Colonic mucosa (tissue), 4 donors: ENCODE measurements at regions not wholly inside any gene's neighbourhood (a gene's known extent, or its start where the extent isn't known, plus 50 kb on each side); places are given as distances from the start of the nearest gene placed in this dataset.

Experiments used
- DNase-seq: peaks from one replicate; pipeline ENCODE4 v3.0.0-alpha.2; 2020
- H3K27ac ChIP-seq: fragments of 200-600 bp; one replicate; pipeline ENCODE4 v1.8.0; 2021
- H3K27me3 ChIP-seq: fragments of 200-600 bp; one replicate; pipeline ENCODE4 v1.8.0; 2021
- H3K36me3 ChIP-seq: fragments of 200-600 bp; one replicate; pipeline ENCODE4 v1.8.0; 2021
- H3K4me1 ChIP-seq: fragments of 200-600 bp; one replicate; pipeline ENCODE4 v1.8.0; 2021; ENCODE audit warnings: mild to moderate bottlenecking
- H3K4me3 ChIP-seq: fragments of 200-600 bp; one replicate; pipeline ENCODE4 v1.8.0; 2021
- H3K9ac ChIP-seq, 2 donors: one replicate each; pipeline ENCODE4 v1.7.0; 2013; ENCODE audit warnings: control low read depth in 2 of 2, low read depth in 2 of 2, low read length in 2 of 2
- H3K9me3 ChIP-seq: fragments of 200-600 bp; one replicate; pipeline ENCODE4 v1.8.0; 2021
- CTCF ChIP-seq: fragments of 200-600 bp; IDR thresholded peaks from one replicate; pipeline ENCODE4 v1.8.0; 2022; ENCODE audit warnings: antibody characterized with exemption, mild to moderate bottlenecking
- intact Hi-C: fragments of 100-400 bp; cut with DNase I; formaldehyde crosslinking; loops from one replicate; pipeline ENCODE4 v1.14.1; 2022
- donor health status: healthy.
- donor health status: DM: no; HTN: no; CAD: no.
- donor health status: DM: no; HTN: no; CAD: no.

GRCh38 chr4:103786014-103786413 lies 66.2 kb upstream of the TACR3 start:
- intact Hi-C loops = no loop called here
- H3K36me3 ChIP-seq = no peaks in the 10 kb centered on the region
- TF ChIP-seq CTCF = no peak

GRCh38 chr4:103778221-103778620 lies 58.4 kb upstream of the TACR3 start:
- no peak for DNase-seq
- no peak overlapping the region for H3K27ac ChIP-seq
- no peaks in the 10 kb centered on the region for H3K9me3 ChIP-seq
- H3K27me3 ChIP-seq = no peaks in the 10 kb centered on the region
- no peak overlapping the region for H3K9ac ChIP-seq
- H3K4me3 ChIP-seq = no peak overlapping the region
- H3K36me3 ChIP-seq = no peaks in the 10 kb centered on the region
- H3K4me1 ChIP-seq = no peaks in the 10 kb centered on the region
- TF ChIP-seq CTCF = no peak
- intact Hi-C loops = no loop called here

More at GRCh38 chr4:103786014-103786413, 66.2 kb upstream of the TACR3 start:
- Histone ChIP-seq H3K4me3 (no peak overlapping the region), H3K9me3 (no peaks in the 10 kb centered on the region), H3K9ac (no peak overlapping the region), H3K27ac (no peak overlapping the region), H3K4me1 (no peaks in the 10 kb centered on the region), H3K27me3 (no peaks in the 10 kb centered on the region)
- DNase-seq = no peak

DNA sequence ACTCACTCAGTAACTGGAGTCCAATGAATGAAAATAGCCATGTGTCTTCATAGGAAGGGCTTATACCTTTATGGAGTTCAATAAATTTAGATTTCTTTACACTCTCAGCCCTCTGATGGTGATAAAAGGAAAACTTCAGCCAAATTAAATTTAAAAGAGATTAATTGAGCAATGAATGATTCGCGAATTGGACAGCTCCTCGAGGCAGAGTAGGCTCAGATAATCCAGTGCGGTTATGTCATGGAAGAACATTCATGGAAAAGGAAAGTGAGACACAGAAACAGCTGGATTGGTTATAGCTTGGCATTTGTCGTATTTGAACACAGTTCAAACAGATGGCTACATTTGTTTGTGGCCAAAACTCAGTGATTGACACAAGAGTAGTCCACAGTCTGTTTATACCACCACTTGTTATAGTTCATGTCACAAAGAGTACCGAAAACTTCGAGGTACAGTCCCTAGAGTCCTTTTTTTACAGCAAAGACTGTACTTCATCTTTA lies 54.6 kb upstream of the TACR3 start:
- no peak overlapping the region for H3K4me3 ChIP-seq
- no peaks in the 10 kb centered on the region for H3K27me3 ChIP-seq
- intact Hi-C loops = no loop called here
- no peak for DNase-seq
- no peaks in the 10 kb centered on the region for H3K4me1 ChIP-seq
- no peak overlapping the region for H3K27ac ChIP-seq
- TF ChIP-seq CTCF = no peak
- no peaks in the 10 kb centered on the region for H3K36me3 ChIP-seq
- no peak overlapping the region for H3K9ac ChIP-seq
- H3K9me3 ChIP-seq = no peaks in the 10 kb centered on the region

DNA sequence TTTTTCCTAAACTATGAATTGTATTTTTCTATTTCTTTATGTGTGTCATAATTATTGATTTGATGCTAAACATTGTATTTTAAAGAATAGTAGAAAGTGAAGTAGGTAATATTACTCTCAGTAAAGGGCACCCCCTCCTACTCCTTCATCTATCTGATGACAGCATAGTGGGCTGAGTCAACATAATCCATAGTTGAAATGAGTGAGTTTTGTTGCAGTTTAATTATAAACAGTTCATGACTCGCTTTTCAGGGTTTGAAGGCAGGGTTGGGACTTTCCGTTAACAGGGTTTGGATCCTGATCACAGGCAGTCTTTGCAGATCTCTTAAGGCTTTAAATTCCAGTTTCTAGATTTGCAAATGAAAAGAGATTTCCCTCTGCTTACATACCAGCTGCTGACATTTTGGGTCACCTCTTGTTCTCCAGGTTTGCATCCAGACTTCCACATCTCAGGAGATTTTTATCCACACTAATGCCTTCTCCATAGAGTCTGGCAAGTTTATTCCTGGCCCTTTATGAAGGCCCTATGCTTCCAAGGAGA lies 54.0 kb upstream of the TACR3 start:
- Histone ChIP-seq H3K4me3 (no peak overlapping the region), H3K9ac (no peak overlapping the region), H3K27ac (no peak overlapping the region), H3K9me3 (no peaks in the 10 kb centered on the region), H3K36me3 (no peaks in the 10 kb centered on the region), H3K4me1 (no peaks in the 10 kb centered on the region), H3K27me3 (no peaks in the 10 kb centered on the region)
- intact Hi-C loops = no loop called here
- no peak for TF ChIP-seq CTCF
- DNase-seq = no peak
